ENCODE measurements at regions not wholly inside any gene's neighbourhood (a gene's known extent, or its start where the extent isn't known, plus 50 kb on each side); places are given as distances from the start of the nearest gene placed in this dataset.

GRCh38 chr1:73811798-73812197 lies 386.2 kb downstream of the LRRIQ3 start:
- no peak for DNase-seq (ENCODE audit: low read depth)
- TF ChIP-seq, protein P1, sequence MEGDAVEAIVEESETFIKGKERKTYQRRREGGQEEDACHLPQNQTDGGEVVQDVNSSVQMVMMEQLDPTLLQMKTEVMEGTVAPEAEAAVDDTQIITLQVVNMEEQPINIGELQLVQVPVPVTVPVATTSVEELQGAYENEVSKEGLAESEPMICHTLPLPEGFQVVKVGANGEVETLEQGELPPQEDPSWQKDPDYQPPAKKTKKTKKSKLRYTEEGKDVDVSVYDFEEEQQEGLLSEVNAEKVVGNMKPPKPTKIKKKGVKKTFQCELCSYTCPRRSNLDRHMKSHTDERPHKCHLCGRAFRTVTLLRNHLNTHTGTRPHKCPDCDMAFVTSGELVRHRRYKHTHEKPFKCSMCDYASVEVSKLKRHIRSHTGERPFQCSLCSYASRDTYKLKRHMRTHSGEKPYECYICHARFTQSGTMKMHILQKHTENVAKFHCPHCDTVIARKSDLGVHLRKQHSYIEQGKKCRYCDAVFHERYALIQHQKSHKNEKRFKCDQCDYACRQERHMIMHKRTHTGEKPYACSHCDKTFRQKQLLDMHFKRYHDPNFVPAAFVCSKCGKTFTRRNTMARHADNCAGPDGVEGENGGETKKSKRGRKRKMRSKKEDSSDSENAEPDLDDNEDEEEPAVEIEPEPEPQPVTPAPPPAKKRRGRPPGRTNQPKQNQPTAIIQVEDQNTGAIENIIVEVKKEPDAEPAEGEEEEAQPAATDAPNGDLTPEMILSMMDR (IDR thresholded peaks at IDR 0.05; ENCODE audit: insufficient read depth, low read length) = no peak
- no peak overlapping the region for H3K4me3 ChIP-seq (ENCODE audit: low read depth, low read length)

DNA sequence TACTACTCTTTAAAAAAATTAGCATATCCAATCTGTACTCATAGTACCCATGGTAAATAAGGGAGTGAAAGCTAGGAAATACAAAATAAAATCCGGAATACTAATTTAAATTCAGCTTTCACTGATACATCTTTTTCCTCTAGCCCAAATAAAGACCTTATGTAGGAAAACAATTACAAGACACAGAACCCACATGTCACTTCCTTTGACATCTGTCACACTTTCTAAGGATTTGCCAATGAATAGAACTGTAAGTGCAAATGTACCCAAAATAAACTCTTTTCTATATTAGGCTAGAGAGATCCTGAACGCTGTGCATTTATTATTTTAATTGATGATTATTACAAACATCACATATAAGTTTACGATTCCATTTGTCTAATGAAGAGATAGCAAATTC lies 393.0 kb downstream of the LRRIQ3 start:
- no peak for DNase-seq (ENCODE audit: low read depth)
- TF ChIP-seq, protein P1 (IDR thresholded peaks at IDR 0.05; ENCODE audit: insufficient read depth, low read length) = no peak
- H3K4me3 ChIP-seq (ENCODE audit: low read depth, low read length) = no peak overlapping the region

GRCh38 chr1:73803380-73803779 lies 394.6 kb downstream of the LRRIQ3 start:
- no peak for DNase-seq (ENCODE audit: low read depth)
- no peak overlapping the region for H3K4me3 ChIP-seq (ENCODE audit: low read depth, low read length)
- TF ChIP-seq, protein P1 (IDR thresholded peaks at IDR 0.05; ENCODE audit: insufficient read depth, low read length) = no peak

- no peak for DNase-seq (ENCODE audit: low read depth)
- H3K4me3 ChIP-seq (ENCODE audit: low read depth, low read length) = no peak overlapping the region
- TF ChIP-seq, protein P1 (IDR thresholded peaks at IDR 0.05; ENCODE audit: insufficient read depth, low read length) = no peak
These were observed 396.0 kb downstream of the LRRIQ3 start for GRCh38 chr1:73801912-73802429.

DNA sequence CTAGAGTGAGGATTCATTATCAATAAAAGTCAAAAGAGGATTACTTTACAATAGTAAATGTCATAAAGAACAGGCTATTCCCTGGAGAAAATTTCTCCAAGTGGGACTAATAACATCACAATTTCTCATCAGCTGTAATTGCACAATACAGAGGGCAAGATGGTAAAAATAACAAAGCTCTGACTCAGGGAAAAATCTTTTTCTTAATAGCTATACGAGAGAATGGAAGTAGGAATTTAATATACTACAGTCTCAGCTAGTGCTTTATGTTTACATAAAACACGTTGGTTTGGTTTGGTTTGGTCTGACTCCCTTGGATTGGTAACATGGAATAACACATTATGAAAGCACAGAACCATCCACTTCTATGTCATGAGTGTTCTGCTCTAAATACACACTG lies 397.6 kb downstream of the LRRIQ3 start:
- peak; percentile 30 for DNase-seq (ENCODE audit: low read depth)
- TF ChIP-seq, protein P1 (IDR thresholded peaks at IDR 0.05; ENCODE audit: insufficient read depth, low read length) = no peak
- no peak overlapping the region for H3K4me3 ChIP-seq (ENCODE audit: low read depth, low read length)

DNA sequence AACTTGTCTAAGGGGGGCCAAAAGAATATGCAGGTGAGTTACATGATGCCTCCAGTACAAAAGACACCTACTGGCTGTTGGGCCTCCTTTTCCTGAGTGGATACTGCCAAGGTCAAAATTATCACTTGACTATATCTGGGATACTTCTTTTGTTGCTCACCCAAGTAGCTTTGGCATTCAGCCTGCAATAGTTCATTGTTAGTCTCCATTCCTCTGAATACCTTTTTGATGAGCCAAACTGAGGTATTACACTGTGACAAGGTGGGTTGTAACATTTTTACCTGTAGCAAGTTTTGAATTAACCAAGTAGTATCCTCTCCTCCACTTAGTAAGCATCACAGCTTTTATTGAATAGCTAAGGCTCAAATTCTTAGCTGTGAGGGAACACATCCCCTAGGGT lies 408.0 kb downstream of the LRRIQ3 start:
- TF ChIP-seq, protein P1 (IDR thresholded peaks at IDR 0.05; ENCODE audit: insufficient read depth, low read length) = no peak
- H3K4me3 ChIP-seq (ENCODE audit: low read depth, low read length) = no peak overlapping the region
- DNase-seq (ENCODE audit: low read depth) = no peak

- TF ChIP-seq, protein P1 (IDR thresholded peaks at IDR 0.05; ENCODE audit: insufficient read depth, low read length) = no peak
- no peak overlapping the region for H3K4me3 ChIP-seq (ENCODE audit: low read depth, low read length)
- DNase-seq (ENCODE audit: low read depth) = no peak
These were observed 413.9 kb downstream of the LRRIQ3 start for GRCh38 chr1:73784026-73784425.

All from fibroblast of the aortic adventitia (primary cell).